GF-D8 (cell line): ENCODE measurements at regions not wholly inside any gene's neighbourhood (a gene's known extent, or its start where the extent isn't known, plus 50 kb on each side); places are given as distances from the start of the nearest gene placed in this dataset.
"Not testable (repeated sequence)": the region's sequence is repeated elsewhere in the genome, so short reads cannot be mapped to it uniquely, and the experiment has no call there.

ENCODE experiments used
- DNase-seq: peaks from one replicate; lab custom pipeline; 2025; lab: John Stamatoyannopoulos, UW

GRCh38 chr2:48221846-48222516 lies 92.5 kb upstream of the FOXN2 start:
- DNase-seq, result no peak

DNA sequence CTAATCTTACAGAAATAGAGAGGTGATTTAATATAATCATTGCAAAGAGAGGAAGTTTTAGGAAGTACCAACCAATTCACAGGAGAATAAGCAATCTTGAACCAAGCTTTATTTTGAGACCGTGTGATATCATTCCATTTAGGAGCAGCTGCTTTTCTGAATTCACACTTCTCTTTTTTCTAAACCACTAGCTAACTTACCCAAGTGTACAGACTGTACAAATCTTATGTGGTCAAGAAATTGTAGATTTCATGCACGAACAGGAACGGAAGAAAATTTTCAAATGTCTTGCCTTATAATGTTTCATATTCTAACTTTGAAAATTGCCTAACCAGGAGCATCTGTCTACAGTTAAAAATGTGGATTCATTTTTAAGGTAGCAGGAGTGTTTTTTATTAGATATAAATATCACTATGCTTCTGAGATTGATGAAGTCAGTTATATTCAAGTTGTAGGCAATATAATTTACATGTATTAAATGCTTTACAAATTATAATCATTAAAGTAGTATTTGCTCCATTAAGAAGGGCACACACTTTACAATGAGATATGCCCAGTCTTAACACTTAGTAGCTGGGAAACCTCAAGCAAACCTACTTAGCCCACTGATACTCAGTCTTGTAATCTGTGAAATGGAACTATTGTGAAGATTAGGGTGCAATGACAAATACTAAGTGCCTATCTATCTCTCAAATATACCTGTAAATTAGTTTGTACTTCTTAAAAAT lies 86.7 kb upstream of the FOXN2 start:
- peak; percentile 62 for DNase-seq

DNA sequence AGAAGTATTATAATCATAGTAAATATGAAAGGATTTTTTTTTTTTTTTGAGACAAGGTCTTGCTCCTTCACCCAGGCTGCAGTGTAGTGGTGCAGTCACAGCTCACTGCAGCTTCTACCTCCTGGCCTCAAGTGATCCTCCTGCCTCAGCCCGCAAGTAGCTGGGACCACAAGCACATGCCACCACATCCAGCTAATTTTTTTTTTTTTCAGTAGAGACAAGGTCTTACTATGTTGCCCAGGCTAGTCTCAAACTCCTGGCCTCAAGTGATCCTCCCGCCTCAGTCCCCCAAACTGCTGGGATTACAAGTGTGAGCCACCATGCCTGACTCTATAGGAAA lies 86.2 kb upstream of the FOXN2 start:
- no peak for DNase-seq

DNA sequence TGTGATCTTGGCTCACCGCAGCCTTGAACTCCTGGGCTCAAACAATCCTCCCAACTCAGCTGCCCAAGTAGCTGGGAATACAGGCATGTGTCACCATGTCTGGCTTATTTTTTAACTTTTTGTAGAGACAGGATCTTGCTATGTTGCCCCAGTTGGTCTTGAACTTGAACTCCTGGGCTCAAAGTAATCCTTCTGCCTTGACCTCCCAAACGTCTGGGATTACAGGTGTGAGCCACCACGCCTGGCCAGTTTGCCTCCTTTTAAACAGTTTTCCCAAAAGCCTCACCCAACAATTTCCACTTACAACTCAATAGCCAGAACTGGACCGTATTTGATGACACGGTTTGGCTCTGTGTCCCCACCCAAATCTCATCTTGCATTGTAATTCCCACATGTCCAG lies 85.4 kb upstream of the FOXN2 start:
- DNase-seq, result no peak

DNA sequence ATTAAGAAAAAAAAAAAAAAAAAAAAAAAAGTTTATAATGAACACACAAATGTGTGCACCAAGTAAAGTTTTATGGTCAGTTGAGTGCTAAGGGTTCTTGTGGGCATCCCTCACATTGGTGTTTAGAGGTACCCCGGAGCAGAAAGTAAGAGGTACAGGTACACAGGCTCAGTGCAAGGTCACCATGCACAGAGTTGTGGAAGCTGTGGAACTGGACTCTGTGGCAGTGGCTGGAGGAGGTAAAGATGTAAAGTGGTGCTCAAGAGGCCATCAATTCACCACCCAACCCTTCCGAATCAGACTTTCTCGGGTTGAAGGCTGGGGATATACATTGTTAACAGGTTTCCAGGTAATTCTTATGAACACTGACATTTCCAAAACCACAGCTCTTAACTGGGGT lies 83.6 kb upstream of the FOXN2 start:
- no peak for DNase-seq

DNA sequence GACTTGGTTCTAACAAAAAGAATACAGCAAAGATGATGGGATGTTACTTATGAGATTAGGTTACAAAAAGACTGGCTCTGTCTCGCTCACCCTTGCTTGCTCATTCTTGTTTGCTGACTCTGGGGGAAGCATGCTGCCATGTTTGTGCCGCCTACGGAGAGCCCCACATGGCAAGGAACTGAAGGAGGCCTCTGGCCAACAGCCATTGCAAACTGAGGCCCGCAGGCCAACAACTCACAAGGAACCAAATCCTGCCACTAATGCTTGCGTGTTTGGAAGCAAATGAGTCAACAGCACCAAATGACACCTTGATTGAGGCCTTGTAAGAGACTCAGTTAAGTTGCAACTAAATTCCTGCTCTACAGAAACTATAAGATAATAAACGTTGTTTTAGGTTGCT lies 82.1 kb upstream of the FOXN2 start:
- no peak for DNase-seq

GRCh38 chr2:48233005-48233404 lies 81.5 kb upstream of the FOXN2 start:
- no peak for DNase-seq

DNA sequence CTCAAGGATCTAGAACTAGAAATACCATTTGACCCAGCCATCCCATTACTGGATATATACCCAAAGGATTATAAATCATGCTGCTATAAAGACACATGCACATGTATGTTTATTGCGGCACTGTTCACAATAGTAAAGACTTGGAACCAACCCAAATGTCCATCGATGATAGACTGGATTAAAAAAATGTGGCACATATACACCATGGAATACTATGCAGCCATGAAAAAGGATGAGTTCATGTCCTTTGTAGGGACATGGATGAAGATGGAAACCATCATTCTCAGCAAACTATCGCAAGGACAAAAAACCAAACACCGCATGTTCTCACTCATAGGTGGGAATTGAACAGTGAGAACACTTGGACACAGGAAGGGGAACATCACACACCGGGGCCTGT lies 80.7 kb upstream of the FOXN2 start:
- DNase-seq, result not testable (repeated sequence)

DNA sequence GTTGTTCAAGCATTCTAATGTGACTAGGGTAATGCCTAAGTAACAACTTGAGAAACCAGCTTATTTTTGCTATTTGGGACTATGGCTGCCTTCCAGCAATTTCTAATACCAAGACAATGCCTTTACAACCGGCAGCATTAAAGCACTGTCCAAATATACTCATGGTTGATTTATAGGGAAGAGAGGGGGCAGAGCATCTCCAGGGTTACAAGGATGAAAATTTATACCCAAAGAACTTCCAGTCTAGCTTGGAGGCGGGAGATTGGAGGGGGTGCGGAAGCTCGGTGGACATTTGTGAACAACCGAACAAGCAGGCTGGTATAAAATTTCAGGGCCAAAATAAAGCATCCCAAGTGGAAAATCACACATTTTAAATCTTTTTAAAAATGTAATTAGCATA lies 79.4 kb upstream of the FOXN2 start:
- no peak for DNase-seq

- no peak for DNase-seq
Observed at GRCh38 chr2:48238381-48238780, 76.1 kb upstream of the FOXN2 start.

DNA sequence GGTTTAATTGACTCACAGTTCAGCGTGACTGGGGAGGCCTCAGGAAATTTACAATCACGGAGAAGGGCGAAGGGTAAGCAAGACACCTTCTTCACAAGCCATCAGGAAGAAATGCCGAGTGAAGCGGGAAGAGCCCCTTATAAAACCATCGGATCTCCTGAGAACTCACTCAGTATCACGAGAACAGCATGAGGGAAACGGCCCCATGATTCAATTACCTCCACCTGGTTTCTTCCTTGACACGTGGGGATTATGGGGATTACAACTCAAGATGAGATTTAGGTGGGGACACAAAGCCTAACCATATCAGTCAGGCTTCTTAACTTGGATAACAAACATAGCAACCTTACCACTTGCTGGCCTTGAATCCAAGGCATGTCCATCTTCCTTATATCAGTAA lies 73.6 kb upstream of the FOXN2 start:
- no peak for DNase-seq

DNA sequence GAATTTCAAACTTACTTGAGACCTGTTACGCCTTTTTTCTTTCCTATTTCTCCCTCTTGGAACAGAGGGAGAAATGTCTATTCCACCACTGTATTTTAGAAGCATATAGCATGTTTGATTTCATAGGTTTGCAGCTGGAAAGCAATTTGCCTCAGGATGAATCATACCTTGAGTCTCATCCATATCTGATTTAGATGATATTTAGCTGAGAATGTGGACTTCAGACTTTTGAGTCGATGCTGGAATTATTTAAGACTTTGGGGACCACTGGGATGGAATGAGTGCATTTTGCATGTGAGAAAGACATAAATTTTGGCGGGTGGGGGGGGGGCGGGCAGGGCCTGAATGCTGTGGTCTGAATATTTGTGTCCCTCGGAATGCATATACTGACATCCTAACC lies 67.3 kb upstream of the FOXN2 start:
- DNase-seq, result no peak

DNA sequence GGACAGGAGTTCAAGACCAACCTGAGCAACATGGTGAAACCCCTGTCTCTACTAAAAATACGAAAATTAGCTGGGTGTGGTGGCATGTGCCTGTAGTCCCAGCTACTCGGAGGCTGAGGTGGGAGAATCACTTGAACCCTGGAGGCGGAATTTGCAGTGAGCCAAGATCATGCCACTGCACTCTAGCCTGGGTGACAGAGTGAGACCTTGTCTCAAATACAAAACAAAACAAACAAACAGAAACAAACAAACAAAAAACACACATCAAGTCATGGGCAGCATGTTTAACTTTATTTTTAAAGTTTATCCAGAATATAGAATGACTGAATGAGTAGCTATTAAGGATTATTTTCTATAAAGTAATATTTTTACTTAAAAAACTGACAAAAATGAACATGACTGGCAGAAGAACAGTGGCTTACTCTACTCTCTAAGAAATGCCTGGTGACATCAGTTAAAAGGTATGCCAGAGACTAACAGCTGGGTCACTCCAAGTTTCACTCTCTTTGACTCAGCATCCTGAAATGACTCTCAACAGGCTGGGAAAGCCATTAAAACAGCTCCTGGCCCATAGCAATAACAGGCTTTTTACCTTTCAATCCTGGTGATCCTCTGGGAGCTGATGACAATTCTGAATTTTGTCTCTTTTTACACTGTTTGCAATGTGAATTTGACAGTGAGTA lies 66.1 kb upstream of the FOXN2 start:
- no peak for DNase-seq

DNA sequence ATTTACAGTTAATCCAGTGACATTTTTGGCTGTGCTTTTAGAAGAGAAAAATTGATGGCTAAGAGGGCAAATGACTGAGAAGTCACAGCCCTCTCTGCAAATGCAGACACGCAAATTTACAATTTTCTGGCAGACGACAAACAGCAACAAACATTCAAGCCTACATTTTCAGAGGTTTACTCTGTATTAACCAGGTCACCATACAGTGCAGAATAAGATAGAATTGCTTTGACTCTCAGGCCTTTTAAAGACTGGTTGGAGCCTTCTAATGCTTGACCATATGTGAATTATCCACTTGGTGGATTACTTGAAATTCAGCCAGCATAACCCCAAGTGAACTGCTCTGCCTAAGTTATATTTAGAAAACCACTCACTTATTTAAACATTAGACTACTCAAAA lies 65.5 kb upstream of the FOXN2 start:
- DNase-seq, result no peak

DNA sequence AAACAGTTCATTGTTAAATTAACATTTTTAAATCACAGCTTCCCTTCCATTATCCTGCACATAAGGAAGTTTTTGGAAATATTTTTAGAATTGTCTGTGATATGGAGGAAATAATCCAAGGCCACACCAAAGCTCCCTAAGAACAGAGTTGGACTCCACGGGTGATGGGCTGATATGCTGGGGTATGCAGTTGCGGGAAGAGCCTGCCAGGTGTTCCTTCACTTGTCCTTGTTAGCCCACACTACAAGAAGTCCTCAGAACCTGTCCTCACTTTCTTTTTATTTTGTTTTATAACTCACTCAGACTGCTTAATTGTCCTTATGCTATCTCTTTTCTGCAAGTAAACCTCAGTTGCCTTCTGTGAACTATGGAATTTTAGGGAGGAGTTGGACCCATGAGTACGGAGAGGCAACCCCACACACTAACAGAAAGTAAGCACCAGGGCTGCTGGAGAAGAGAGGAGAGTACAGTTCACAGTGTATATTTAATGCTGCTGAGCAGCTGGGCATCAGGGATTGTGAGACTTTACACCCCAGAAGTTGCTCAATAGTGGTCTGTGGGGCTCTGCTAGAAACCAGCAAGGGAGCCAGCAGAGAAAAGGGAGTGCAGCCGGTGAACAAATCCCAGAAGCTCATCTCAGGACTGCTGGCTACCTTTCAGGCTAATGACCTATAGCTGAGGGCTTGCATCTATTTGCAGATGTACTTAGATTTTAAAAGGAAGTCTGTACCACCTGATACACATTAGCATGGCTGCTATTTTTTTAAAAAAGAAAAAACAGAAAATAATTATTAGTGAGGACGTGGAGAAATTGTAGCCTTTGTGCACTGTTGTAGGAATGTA lies 64.6 kb upstream of the FOXN2 start:
- DNase-seq, result peak; percentile 85

DNA sequence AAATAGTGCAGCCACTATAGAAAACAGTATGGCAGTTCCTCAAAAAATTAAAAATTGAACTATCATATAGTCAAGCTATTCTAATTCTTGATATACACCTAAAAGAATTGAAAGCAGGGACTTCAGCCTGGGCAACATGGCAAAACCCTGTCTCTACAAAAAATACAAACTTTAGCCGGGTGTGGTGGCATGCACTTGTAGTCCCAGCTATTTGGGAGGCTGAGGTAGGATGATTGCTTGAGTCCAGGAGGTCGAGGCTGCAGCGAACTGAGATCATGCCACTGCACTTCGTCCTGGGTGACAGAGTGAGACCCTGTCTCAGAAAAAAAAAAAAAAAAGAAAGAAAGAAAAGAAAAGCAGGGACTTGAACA lies 64.0 kb upstream of the FOXN2 start:
- DNase-seq, result no peak

- peak; percentile 87 for DNase-seq
Observed at GRCh38 chr2:48250943-48251342, 63.5 kb upstream of the FOXN2 start.

GRCh38 chr2:48251437-48252148 lies 62.9 kb upstream of the FOXN2 start:
- no peak for DNase-seq

- DNase-seq, result no peak
Observed at GRCh38 chr2:48253301-48253700, 61.2 kb upstream of the FOXN2 start.

GRCh38 chr2:48254839-48255238 lies 59.6 kb upstream of the FOXN2 start:
- no peak for DNase-seq

- DNase-seq, result no peak
Observed at GRCh38 chr2:48257456-48257855, 57.0 kb upstream of the FOXN2 start.
